Activated naive CD8-positive, alpha-beta T cell treated with anti-CD3 and anti-CD28 coated beads, Interleukin-2, amount 10 ng/mL, durations not matched to agents 7 days and 5 days (primary cell): ENCODE measurements at regions not wholly inside any gene's neighbourhood (a gene's known extent, or its start where the extent isn't known, plus 50 kb on each side); places are given as distances from the start of the nearest gene placed in this dataset.
"Not testable (repeated sequence)": the region's sequence is repeated elsewhere in the genome, so short reads cannot be mapped to it uniquely, and the experiment has no call there.

Experiments
- ATAC-seq: fragments of 150-1000 bp; cut with Tn5 transposase; one replicate; pipeline ENCODE4 v1.10.0; 2021; ENCODE audit warnings: low read depth, moderate library complexity
- POLR2A ChIA-PET: fragments of 350-600 bp; sonication (Branson Sonifier 250); formaldehyde crosslinking; loops from one replicate; lab custom pipeline; 2021; ENCODE audit warnings: antibody characterized with exemption; lab: Charles Lee
- DNase-seq: peaks from one replicate; pipeline ENCODE4 v3.0.0; 2021
- H3K27ac Mint-ChIP-seq: one replicate; pipeline ENCODE4 v1.8.0; 2022; ENCODE audit warnings: mild to moderate bottlenecking, mixed read lengths
- H3K27me3 Mint-ChIP-seq: one replicate; pipeline ENCODE4 v1.8.0; 2022; ENCODE audit warnings: mild to moderate bottlenecking, moderate library complexity, mixed read lengths
- H3K36me3 Mint-ChIP-seq: one replicate; pipeline ENCODE4 v1.8.0; 2021; ENCODE audit warnings: mild to moderate bottlenecking, mixed read lengths
- H3K4me1 Mint-ChIP-seq: one replicate; pipeline ENCODE4 v1.8.0; 2021; ENCODE audit warnings: mixed read lengths
- H3K4me3 Mint-ChIP-seq: one replicate; pipeline ENCODE4 v1.8.0; 2022; ENCODE audit warnings: mild to moderate bottlenecking, moderate library complexity, mixed read lengths
- H3K9me3 Mint-ChIP-seq: one replicate; pipeline ENCODE4 v1.8.0; 2021; ENCODE audit warnings: mixed read lengths

DNA sequence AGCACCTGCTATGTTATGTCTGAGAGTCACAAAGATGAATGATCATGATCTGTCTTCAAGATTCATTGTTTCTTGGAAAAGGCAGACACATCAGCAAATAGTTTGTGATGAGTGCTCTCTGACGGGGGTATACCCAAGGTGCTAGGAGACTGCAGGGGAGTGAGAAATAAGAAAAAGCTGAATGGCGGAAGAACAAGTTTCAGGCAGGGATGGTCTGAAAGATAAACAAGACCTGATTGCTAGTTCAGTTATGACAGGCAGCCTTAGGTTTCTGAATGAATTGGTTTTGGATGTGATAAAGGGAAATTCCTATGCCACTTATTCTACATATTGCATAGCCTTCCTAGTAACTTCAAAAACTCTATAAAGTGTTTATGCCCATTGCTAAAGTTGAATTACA, 327.0 kb upstream of the DKK2 start:
- H3K27me3 Mint-ChIP-seq, result no peaks in the 10 kb centered on the region
- POLR2A ChIA-PET, result no interaction called here
- no peaks in the 10 kb centered on the region for H3K4me1 Mint-ChIP-seq
- no peak for DNase-seq
- H3K27ac Mint-ChIP-seq, result no peak overlapping the region
- ATAC-seq, result no peak
- H3K4me3 Mint-ChIP-seq, result no peak overlapping the region
- H3K36me3 Mint-ChIP-seq, result no peaks in the 10 kb centered on the region
- H3K9me3 Mint-ChIP-seq, result no peaks in the 10 kb centered on the region

DNA sequence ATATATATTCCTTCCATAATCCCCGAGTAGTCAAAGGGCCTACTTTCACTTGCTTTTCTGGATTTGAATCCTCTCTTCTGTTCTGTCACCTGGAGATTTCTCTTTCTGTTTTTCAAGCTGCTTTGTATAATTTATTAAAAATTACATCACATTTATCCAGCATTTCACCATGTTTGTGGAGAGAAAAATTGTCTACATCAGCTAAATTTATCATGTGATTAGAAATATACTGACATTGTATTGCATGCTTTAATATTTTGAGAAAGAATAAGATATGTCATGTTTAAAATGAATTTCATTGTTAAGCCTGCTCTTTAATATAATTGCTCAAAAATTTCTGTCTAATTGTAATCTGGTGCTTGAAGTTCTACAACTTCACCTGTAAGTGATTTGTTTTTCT, 323.1 kb upstream of the DKK2 start:
- DNase-seq (no peak), ATAC-seq (no peak)
- Mint-ChIP-seq H3K36me3 (no peaks in the 10 kb centered on the region), H3K4me1 (no peaks in the 10 kb centered on the region), H3K27ac (no peak overlapping the region), H3K4me3 (no peak overlapping the region), H3K9me3 (no peaks in the 10 kb centered on the region), H3K27me3 (no peaks in the 10 kb centered on the region)
- POLR2A ChIA-PET, result no interaction called here

DNA sequence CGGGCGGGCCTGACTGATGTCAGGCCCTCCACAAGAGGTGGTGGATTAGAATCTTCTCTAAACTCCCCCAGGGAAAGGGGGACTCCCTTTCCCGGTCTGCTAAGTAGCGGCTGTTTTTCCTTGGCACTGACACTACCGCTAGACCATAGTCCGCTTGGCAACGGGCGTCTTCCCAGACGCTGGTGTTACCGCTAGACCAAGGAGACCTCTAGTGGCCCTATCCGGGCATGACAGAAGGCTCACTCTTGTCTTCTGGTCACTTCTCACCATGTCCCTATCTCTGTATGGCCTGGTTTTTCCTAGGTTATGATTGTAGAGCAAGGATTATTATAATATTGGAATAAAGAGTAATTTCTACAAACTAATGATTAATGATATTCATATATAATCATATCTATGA, 318.2 kb upstream of the DKK2 start:
- H3K27ac Mint-ChIP-seq, DNase-seq, H3K36me3 Mint-ChIP-seq: not testable (repeated sequence)

DNA sequence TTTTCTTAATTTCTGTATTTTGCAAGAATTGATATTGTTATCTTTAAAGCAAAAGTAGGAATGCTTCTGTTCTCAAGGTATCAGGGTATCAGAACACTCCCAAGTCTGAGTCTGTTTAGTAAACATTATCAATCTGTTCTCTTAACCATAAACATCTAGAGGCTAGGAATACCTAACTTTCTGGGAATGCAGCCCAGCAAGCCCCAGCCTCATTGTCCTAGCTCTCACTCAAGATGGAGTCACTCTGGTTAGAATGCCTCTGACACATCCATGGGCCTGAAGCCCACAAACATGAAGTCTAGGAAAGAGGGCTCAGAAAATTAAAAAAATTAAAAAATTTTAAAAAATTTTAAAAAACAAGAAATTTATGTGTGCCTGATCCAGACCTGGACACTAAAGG, 315.1 kb upstream of the DKK2 start:
- POLR2A ChIA-PET, result no interaction called here
- no peak overlapping the region for H3K27ac Mint-ChIP-seq
- DNase-seq (no peak), ATAC-seq (no peak)
- H3K36me3 Mint-ChIP-seq, result no peaks in the 10 kb centered on the region
- no peaks in the 10 kb centered on the region for H3K9me3 Mint-ChIP-seq
- H3K4me1 Mint-ChIP-seq, result no peaks in the 10 kb centered on the region
- no peak overlapping the region for H3K4me3 Mint-ChIP-seq
- H3K27me3 Mint-ChIP-seq, result no peaks in the 10 kb centered on the region

More for the DNA sequence above, 318.2 kb upstream of the DKK2 start:
- POLR2A ChIA-PET, ATAC-seq, H3K9me3 Mint-ChIP-seq, H3K4me1 Mint-ChIP-seq, H3K27me3 Mint-ChIP-seq, H3K4me3 Mint-ChIP-seq: not testable (repeated sequence)

DNA sequence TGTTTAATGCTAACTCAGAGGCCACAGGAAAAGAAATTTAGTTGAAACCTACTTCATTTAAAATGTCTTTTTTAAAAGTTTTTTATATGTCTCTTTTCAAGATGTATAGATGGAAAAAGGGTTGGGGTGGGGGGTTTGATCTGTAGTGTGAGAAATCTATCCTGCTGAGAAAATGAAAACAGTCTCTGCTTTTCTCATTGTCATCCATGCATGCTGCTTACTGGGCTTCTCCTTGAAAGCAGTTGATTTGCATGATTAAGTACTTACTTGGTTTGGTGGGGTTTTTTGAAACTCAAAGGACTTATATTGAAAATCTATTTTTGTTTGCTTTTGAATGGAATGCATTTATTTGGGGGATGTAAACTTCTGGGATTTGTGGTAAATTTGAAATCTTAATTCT, 313.6 kb upstream of the DKK2 start:
- Mint-ChIP-seq H3K9me3 (no peaks in the 10 kb centered on the region), H3K36me3 (no peaks in the 10 kb centered on the region), H3K27me3 (no peaks in the 10 kb centered on the region), H3K4me3 (no peak overlapping the region), H3K27ac (no peak overlapping the region), H3K4me1 (no peaks in the 10 kb centered on the region)
- ATAC-seq, result no peak
- POLR2A ChIA-PET, result no interaction called here
- no peak for DNase-seq

DNA sequence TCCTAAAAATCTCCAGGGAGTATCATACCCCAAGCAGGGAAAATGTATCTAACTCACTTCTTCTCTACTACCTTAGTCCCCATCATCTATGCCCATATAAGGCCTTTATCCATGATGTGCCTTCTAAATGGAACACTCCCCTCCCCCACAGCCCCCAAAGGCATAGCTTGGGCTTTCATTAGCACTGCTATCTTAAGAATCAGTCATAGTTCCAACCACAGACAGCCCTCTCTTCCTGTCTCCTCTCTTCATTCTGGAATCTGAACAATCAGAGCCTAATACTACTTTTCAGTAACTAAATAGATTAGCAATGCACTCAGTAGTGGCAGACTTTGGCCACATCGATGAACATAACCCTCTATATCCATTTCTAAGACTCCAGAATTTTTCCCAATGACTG, 313.2 kb upstream of the DKK2 start:
- no peaks in the 10 kb centered on the region for H3K9me3 Mint-ChIP-seq
- no peak overlapping the region for H3K4me3 Mint-ChIP-seq
- no peak for ATAC-seq
- DNase-seq, result no peak
- no peaks in the 10 kb centered on the region for H3K4me1 Mint-ChIP-seq
- no peak overlapping the region for H3K27ac Mint-ChIP-seq
- H3K27me3 Mint-ChIP-seq, result no peaks in the 10 kb centered on the region
- no peaks in the 10 kb centered on the region for H3K36me3 Mint-ChIP-seq
- POLR2A ChIA-PET, result no interaction called here

DNA sequence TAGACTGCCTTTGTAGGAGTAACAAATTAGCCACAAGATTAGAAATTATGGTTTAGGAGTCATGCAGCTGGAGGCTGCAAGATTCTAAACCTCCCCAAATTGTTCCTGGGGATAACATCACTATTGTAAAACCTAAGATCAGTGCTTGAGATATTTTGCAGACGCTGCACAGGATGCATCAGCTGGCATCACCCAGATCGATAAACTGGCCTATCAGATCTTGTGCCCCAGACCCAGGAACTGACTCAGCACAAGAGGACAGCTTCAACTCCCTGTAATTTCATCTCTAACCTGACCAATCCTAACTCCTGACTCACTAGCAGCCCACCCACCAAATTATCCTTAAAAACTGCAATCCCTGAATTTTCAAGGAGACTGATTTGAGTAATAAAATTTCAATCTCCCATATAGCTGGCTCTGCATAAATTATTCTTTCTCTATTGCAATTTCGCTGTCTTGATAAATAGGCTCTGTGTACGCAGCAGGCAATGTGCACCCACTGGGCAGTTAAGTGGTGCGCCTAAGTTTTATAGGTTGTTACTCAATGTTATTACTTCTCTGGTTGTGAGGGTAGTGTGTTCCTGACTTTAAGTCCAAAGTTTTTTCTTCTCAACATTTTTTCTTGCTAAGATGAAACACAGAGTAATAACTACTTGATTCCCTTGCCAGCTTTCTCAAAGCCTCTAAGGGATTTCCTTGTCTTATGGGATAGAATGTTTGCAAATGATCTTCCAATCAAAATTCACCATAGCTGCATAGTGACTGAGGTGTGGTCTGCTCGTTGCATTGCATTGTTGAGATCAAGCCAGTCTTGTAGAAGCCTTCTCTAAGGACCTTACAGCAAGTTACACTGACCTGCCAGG, 312.3 kb upstream of the DKK2 start:
- POLR2A ChIA-PET, result no interaction called here
- H3K27me3 Mint-ChIP-seq, result no peaks in the 10 kb centered on the region
- H3K36me3 Mint-ChIP-seq, result no peaks in the 10 kb centered on the region
- no peak overlapping the region for H3K27ac Mint-ChIP-seq
- no peaks in the 10 kb centered on the region for H3K4me1 Mint-ChIP-seq
- H3K9me3 Mint-ChIP-seq, result no peaks in the 10 kb centered on the region
- no peak for ATAC-seq
- no peak for DNase-seq
- H3K4me3 Mint-ChIP-seq, result no peak overlapping the region

DNA sequence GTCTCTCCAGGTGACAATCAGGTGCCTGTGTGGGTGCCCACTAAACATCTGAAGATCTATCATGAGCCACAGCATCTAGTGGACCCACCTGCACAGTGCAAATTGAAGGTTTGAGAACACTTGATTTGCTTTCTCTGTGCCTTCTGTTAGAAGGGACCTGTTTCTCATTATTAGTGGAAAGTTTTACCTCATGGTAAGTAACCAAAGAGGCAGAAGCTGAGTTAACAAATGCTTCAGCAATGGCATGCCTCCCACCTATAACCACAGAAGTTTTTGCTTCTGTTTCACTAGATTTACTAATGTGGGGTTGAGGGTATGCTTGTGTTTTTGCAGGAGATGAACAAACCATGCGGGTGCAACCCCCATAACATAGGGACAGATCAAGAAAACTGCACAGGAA, 297.4 kb upstream of the DKK2 start:
- no peak for ATAC-seq
- POLR2A ChIA-PET, result no interaction called here
- Mint-ChIP-seq H3K27ac (no peak overlapping the region), H3K9me3 (no peaks in the 10 kb centered on the region), H3K4me3 (no peak overlapping the region), H3K4me1 (no peaks in the 10 kb centered on the region), H3K27me3 (no peaks in the 10 kb centered on the region), H3K36me3 (no peaks in the 10 kb centered on the region)
- DNase-seq, result no peak

DNA sequence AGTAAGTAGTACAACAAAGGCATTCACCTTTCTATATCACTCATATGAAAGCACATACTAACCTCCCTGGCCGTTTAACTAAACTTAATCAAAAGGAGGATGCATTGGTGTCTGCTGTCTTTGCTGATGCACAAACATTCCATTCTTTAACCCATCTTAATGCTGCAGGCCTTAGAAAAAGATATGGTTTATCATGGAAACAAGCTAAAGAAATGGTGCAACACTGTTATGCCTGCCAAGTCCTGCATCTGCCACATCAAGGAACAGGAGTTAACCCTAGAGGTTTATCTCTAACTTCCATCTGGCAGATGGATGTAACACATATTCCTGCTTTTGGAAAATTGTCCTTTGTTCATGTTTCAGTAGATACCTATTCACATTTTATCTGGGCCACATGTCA, 296.5 kb upstream of the DKK2 start:
- H3K9me3 Mint-ChIP-seq, H3K27ac Mint-ChIP-seq, H3K36me3 Mint-ChIP-seq, H3K4me3 Mint-ChIP-seq, H3K27me3 Mint-ChIP-seq, H3K4me1 Mint-ChIP-seq, DNase-seq, ATAC-seq, POLR2A ChIA-PET: not testable (repeated sequence)

DNA sequence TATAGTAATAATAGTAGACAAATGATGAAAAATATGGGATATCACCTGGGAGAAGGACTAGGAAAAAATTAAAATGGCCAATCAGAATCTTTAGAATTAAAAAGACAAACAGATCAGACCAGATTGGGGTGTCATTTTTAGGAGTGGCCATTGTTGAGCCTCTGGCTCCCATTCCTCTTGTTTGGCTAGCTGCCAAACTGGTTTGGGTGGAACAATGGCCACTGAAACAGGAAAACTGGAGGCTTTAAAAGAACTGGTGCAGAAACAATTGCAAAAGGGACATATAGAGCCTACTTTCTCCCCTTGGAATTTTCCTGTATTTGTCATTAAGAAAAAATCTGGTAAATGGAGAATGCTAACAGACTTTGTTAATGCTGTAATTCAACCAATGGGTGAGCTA, 294.8 kb upstream of the DKK2 start:
- ATAC-seq (no peak), DNase-seq (no peak)
- H3K4me3 Mint-ChIP-seq, result no peak overlapping the region
- POLR2A ChIA-PET, result no interaction called here
- no peaks in the 10 kb centered on the region for H3K4me1 Mint-ChIP-seq
- H3K27ac Mint-ChIP-seq, result no peak overlapping the region
- no peaks in the 10 kb centered on the region for H3K36me3 Mint-ChIP-seq
- H3K9me3 Mint-ChIP-seq, result peaks cover 4% of the 10 kb centered on the region
- no peaks in the 10 kb centered on the region for H3K27me3 Mint-ChIP-seq

DNA sequence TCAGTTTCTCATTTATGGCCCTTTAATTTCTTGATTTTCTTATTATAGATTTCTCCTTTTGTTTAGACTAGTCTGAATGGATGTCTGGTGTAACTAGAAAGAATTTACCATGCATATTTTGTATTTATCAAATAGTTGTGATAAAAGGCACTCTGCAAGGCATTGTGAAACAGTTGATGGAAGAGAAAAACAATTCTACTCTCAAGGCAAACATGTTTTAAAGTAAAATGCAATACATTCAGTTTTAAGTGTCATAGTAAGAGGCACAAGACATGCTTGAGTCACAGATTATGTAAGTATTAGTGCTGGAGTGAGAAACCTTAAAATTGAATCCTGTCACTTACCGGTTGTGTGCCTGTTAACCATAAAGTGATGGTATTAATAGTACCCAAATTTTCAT, 283.3 kb upstream of the DKK2 start:
- ATAC-seq (no peak), DNase-seq (no peak)
- POLR2A ChIA-PET, result no interaction called here
- Mint-ChIP-seq H3K9me3 (peaks cover 2% of the 10 kb centered on the region), H3K36me3 (no peaks in the 10 kb centered on the region), H3K27ac (no peak overlapping the region), H3K4me1 (no peaks in the 10 kb centered on the region), H3K27me3 (no peaks in the 10 kb centered on the region), H3K4me3 (no peak overlapping the region)

DNA sequence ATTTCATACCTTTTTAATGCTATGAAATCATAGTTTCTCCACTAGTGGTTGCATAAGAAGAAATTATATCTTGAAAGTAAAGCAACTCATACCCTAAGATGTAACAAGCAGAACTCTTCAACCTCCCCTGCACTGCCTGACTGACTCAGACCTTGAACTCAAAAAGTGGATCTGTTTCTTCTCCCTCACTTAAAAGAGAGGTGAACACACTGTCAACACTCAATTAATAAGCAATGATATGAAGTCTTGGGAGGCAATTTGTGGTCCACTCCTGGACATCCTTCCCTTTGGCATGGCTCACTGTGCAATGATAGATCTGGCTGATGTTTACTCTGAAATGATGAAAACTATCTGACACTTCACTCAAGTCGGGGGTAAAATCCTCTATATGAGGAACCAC, 282.0 kb upstream of the DKK2 start:
- no peak for ATAC-seq
- no peaks in the 10 kb centered on the region for H3K36me3 Mint-ChIP-seq
- H3K4me1 Mint-ChIP-seq, result no peaks in the 10 kb centered on the region
- no peak overlapping the region for H3K4me3 Mint-ChIP-seq
- H3K9me3 Mint-ChIP-seq, result peaks cover 2% of the 10 kb centered on the region
- DNase-seq, result no peak
- H3K27me3 Mint-ChIP-seq, result no peaks in the 10 kb centered on the region
- POLR2A ChIA-PET, result no interaction called here
- H3K27ac Mint-ChIP-seq, result no peak overlapping the region

DNA sequence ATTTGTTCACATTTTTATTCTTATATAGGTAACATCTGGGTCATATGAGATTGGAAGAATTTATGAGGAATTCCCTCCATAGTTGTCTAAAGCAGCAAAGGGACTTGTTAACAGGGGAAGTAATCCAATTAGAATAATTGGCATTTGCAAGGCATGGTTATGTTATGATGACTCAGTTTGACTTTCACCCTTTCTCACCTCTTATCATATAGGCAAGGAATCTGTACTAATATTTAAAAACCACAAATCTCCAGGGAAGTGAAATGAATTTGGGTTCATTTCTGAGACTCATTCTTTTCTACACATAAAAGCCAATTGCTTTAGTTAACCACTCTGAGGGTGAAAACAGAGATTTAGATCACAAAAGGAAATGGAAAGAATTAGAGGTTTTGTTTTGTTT, 281.5 kb upstream of the DKK2 start:
- POLR2A ChIA-PET, result no interaction called here
- H3K4me1 Mint-ChIP-seq, result no peaks in the 10 kb centered on the region
- H3K9me3 Mint-ChIP-seq, result peaks cover 2% of the 10 kb centered on the region
- no peaks in the 10 kb centered on the region for H3K36me3 Mint-ChIP-seq
- H3K27ac Mint-ChIP-seq, result no peak overlapping the region
- no peak for DNase-seq
- H3K4me3 Mint-ChIP-seq, result no peak overlapping the region
- no peak for ATAC-seq
- no peaks in the 10 kb centered on the region for H3K27me3 Mint-ChIP-seq

DNA sequence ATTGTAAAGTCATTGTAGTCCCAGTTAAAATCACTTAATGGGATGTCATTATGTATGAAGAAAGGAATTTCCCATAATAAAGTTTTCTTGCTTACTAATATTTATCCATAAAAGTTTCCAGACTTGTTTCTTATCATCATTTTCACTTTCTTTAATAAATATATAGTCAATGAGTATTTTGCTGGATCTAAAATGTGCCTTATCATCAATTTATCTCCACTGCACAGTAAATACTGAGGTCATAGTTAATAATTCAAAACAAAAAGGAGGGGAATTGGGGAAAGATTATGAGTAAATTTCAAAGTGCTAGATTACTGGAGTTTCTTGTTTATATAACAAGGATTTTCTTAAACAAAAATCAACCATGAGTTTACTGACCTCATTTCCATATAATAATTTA, 279.5 kb upstream of the DKK2 start:
- POLR2A ChIA-PET, result no interaction called here
- H3K27me3 Mint-ChIP-seq, result no peaks in the 10 kb centered on the region

More for the DNA sequence above, 279.5 kb upstream of the DKK2 start:
- ATAC-seq (no peak), DNase-seq (no peak)
- no peaks in the 10 kb centered on the region for H3K9me3 Mint-ChIP-seq
- H3K4me3 Mint-ChIP-seq, result no peak overlapping the region
- no peaks in the 10 kb centered on the region for H3K4me1 Mint-ChIP-seq
- no peaks in the 10 kb centered on the region for H3K36me3 Mint-ChIP-seq
- H3K27ac Mint-ChIP-seq, result no peak overlapping the region
